ENCODE measurements at regions not wholly inside any gene's neighbourhood (a gene's known extent, or its start where the extent isn't known, plus 50 kb on each side); places are given as distances from the start of the nearest gene placed in this dataset.

GRCh38 chr6:91646649-91647048 is 1059.8 kb upstream of the MAP3K7 start:
- no peak for DNase-seq
- no peaks in the 10 kb centered on the region for H4K20me1 ChIP-seq (ENCODE audit: insufficient read depth, low read length)
- no peaks in the 10 kb centered on the region for H3K9me2 ChIP-seq (replicated peaks; ENCODE audit: insufficient read depth, low read length)

DNA sequence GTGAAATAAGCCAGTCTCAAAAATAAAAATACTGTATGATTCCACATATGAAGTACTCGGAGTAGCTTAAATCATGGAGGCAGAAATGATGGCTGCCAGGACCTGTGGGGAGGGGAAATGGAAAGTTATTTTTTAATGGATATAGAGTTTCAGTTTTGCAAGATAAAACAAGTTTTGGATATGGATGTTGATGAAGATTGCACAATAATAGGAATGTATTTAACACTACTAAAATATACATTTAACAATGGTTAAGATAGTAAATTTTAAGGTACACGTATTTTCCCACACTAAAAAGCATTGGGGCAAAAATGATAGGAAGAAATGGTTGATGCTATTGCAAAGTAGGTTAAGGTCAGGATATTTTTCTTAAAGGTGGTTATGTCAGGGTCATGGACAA is 1058.9 kb upstream of the MAP3K7 start:
- Histone ChIP-seq H3K9me3 (replicated peaks; ENCODE audit: insufficient read depth, low read length) (no peaks in the 10 kb centered on the region), H3K36me3 (replicated peaks; ENCODE audit: insufficient read depth, low read length) (no peaks in the 10 kb centered on the region), H2AFZ (ENCODE audit: low read length) (no peak overlapping the region), H3F3A (ENCODE audit: insufficient read depth, low read length) (no peaks in the 10 kb centered on the region), H3K4me2 (ENCODE audit: low read depth, low read length) (no peak overlapping the region), H3K4me3 (ENCODE audit: low read length) (no peak overlapping the region), H3K79me2 (ENCODE audit: low read length) (no peaks in the 10 kb centered on the region), H4K20me1 (ENCODE audit: insufficient read depth, low read length) (no peaks in the 10 kb centered on the region), H3K27me3 (replicated peaks; ENCODE audit: insufficient read depth, low read length) (no peaks in the 10 kb centered on the region), H3K4me1 (ENCODE audit: low read length) (no peaks in the 10 kb centered on the region), H3K27ac (ENCODE audit: low read length) (no peak overlapping the region), H3K9ac (ENCODE audit: low read length) (no peak overlapping the region), H3K9me2 (replicated peaks; ENCODE audit: insufficient read depth, low read length) (no peaks in the 10 kb centered on the region)
- no peak for TF ChIP-seq EZH2phosphoT487 (IDR thresholded peaks at IDR 0.05; ENCODE audit: low read length)
- no peak for TF ChIP-seq EZH2 (optimal IDR thresholded peaks at IDR 0.05; ENCODE audit: low read depth, low read length)
- no peak for TF ChIP-seq CTCF (IDR thresholded peaks at IDR 0.05; ENCODE audit: low read length)
- no peak for DNase-seq

More at GRCh38 chr6:91646649-91647048, 1059.8 kb upstream of the MAP3K7 start:
- Histone ChIP-seq H3F3A (ENCODE audit: insufficient read depth, low read length) (no peaks in the 10 kb centered on the region), H2AFZ (ENCODE audit: low read length) (no peak overlapping the region), H3K36me3 (replicated peaks; ENCODE audit: insufficient read depth, low read length) (no peaks in the 10 kb centered on the region), H3K27me3 (replicated peaks; ENCODE audit: insufficient read depth, low read length) (no peaks in the 10 kb centered on the region), H3K27ac (ENCODE audit: low read length) (no peak overlapping the region), H3K4me1 (ENCODE audit: low read length) (no peaks in the 10 kb centered on the region), H3K9me3 (replicated peaks; ENCODE audit: insufficient read depth, low read length) (no peaks in the 10 kb centered on the region), H3K79me2 (ENCODE audit: low read length) (no peaks in the 10 kb centered on the region), H3K4me2 (ENCODE audit: low read depth, low read length) (no peak overlapping the region), H3K9ac (ENCODE audit: low read length) (no peak overlapping the region), H3K4me3 (ENCODE audit: low read length) (no peak overlapping the region)
- TF ChIP-seq CTCF (IDR thresholded peaks at IDR 0.05; ENCODE audit: low read length) = no peak
- no peak for TF ChIP-seq EZH2 (optimal IDR thresholded peaks at IDR 0.05; ENCODE audit: low read depth, low read length)
- TF ChIP-seq EZH2phosphoT487 (IDR thresholded peaks at IDR 0.05; ENCODE audit: low read length) = no peak

GRCh38 chr6:91637217-91637616 is 1050.3 kb upstream of the MAP3K7 start:
- Histone ChIP-seq H3K9me3 (replicated peaks; ENCODE audit: insufficient read depth, low read length) (no peaks in the 10 kb centered on the region), H3K36me3 (replicated peaks; ENCODE audit: insufficient read depth, low read length) (no peaks in the 10 kb centered on the region), H2AFZ (ENCODE audit: low read length) (no peak overlapping the region), H3K79me2 (ENCODE audit: low read length) (no peaks in the 10 kb centered on the region), H3K27me3 (replicated peaks; ENCODE audit: insufficient read depth, low read length) (no peaks in the 10 kb centered on the region), H3K4me2 (ENCODE audit: low read depth, low read length) (no peak overlapping the region), H4K20me1 (ENCODE audit: insufficient read depth, low read length) (no peaks in the 10 kb centered on the region), H3K4me3 (ENCODE audit: low read length) (no peak overlapping the region), H3K4me1 (ENCODE audit: low read length) (peaks cover 9% of the 10 kb centered on the region; the same call in 1 of the 2 replicates), H3K27ac (ENCODE audit: low read length) (no peak overlapping the region), H3K9ac (ENCODE audit: low read length) (no peak overlapping the region), H3F3A (ENCODE audit: insufficient read depth, low read length) (0 out of 2 replicates have a peak, but pooled peaks cover 7% of the 10 kb centered on the region), H3K9me2 (replicated peaks; ENCODE audit: insufficient read depth, low read length) (no peaks in the 10 kb centered on the region)
- TF ChIP-seq EZH2 (optimal IDR thresholded peaks at IDR 0.05; ENCODE audit: low read depth, low read length) = no peak
- no peak for TF ChIP-seq CTCF (IDR thresholded peaks at IDR 0.05; ENCODE audit: low read length)
- no peak for TF ChIP-seq EZH2phosphoT487 (IDR thresholded peaks at IDR 0.05; ENCODE audit: low read length)
- no peak for DNase-seq

Measured in MM.1S (cell line).